8988T (cell line): ENCODE measurements at regions not wholly inside any gene's neighbourhood (a gene's known extent, or its start where the extent isn't known, plus 50 kb on each side); places are given as distances from the start of the nearest gene placed in this dataset.

Experiments
- DNase-seq: peaks from one replicate; pipeline ENCODE4 v3.0.0; 2011

DNA sequence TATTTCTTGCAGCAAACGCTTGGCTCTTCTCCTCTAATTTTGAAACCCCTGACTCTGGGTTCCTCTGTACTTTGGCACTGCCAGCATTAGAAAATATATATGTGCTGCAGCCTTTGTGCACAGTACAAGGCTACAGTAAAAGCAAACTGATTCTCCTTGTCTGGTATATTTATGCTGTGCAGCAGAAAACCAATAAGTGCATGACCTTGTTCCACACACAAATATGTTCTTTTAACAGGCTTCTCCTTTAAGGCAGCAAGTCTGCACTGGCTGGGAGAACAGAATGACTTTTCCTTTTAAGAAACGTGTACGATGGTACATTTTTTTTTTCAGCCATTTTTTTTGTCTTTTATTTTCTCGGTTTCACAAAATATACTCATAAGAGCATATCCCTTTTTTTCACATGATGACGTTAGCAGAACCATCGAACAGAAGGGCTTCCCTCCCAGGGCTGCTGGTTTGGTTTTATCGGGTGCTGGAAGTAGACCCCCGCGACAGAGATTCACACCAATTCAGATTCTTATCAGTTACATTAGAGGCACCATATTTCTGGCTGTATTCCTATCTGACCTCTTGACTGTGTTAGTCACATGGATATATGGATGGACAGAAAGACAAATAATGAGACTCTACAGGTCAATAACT, 129.9 kb upstream of the ARID1B start:
- DNase-seq = no peak

DNA sequence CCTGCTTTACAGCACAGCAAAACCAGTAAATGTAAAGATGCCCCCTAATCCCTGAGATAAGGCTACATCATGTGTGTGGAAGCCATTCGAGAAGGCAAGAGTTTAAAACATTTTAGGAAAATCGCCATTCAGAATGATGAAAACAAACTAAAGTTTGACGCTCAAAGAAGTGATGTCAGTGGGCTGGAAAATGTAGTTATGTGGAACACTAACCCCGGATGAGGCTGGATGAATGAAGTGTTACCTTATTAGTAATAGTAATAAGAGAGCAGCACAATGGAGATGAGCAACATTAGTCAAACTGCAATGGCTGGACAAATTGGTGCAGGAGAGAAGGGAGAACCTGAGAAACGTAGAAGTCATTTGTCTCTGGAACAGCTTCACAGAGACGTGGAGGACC, 130.7 kb upstream of the ARID1B start:
- DNase-seq = no peak

DNA sequence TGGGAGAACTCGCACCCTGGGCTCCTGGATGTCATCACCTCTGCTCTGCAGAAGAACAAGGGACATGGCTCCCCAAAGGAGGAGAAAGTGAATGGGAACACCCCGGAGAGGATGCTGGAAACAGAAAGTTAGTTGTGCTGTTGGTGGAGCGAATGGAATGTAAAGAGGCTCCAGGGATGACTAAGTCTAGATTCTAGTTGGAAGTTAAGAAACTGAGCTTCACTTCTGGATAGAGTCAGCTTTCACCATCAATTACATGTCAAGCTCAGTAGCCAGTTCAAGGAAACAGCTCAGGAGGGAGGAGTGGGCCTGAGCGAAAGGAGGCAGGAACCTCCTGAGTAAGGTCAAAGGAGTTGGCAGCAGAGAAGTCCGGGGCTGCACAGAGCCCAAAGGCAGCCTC, 132.1 kb upstream of the ARID1B start:
- DNase-seq = no peak

DNA sequence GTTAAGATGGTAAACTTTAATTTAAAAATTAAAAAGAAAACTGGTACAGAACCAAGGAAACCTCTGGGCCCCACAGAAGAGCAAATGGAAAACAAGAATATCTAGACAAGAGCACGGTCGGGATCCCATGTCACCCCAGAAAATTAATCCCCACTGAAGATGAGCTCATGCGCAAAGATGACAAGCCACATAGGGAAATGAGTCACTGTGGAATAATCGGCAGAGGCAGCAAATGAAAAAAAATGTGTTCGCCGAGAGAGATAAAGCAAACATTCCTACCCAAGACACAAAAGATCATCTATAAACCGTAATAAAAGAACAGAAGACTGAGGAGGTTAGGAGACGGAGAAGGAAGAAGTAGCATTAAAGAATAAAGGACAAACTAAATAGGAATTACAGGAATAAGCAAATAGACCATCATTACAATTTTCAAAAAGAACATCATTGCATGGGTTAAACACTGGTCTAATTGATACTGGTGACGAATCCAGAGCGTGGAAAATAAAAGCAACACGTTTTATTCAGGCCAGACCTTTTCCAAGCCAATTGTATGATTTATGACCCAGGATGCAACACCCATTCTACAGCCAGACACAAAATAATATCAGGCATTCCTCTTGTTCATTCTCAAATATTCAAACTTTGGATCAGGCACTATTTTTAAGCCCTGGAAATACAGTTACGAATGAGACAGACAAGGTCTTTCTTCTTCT, 138.0 kb upstream of the ARID1B start:
- no peak for DNase-seq

DNA sequence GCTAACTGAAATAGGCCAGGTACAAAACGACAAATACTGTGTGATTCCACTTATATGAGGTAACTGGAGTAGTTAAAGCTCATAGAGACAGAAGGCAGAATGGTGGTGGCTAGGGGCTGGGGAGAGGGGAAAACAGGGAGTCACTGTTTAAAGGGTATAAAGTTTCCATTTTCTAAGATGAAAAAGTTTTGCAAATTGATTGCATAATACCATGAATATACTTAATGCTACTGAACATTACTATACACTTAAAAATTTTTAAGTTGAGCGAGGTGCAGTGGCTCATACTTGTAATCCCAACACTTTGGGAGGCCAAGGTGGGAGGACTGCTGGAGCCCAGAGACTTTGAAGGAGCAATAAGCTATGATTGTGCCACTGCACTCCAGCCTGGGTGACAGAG, 138.6 kb upstream of the ARID1B start:
- DNase-seq = no peak

DNA sequence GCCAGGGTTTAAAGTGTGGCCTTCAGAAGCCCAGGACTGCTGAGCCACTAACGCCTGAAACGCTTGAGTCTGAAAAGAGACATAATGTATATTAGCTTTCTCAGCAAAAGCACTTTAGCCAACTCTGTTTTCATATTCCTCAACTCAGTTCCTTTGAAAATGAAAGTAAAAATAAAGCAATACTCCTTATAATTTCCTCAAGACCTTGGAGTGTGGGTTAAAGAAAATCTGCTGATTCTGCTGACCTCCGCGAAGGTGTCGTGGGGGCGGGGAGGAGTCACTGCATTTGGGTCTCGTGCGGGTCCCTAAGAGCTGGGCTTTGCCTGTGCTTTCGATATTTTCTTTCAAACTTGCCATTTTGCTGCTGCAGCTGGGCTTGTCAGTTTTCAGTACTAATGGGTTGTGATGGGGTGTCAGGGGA, 142.2 kb upstream of the ARID1B start:
- DNase-seq = no peak

DNA sequence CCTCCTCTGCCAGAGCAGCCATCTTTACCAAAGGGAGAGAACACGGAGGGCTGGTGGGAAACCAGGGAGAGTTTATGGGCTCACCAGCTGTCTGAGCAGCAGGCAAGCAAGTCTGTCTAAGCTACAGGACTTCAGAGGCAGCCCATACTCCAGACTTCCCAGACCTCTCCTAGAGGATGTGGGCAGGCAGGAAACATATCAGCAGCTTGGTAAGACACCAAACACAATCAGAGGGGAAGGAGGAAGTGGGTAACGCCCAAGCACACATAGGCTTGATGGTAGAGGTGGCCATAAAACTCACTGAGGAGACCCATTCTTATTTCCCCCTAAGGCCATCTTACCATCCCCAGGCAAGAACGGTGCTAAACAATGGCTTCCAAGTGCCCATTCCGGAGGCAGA, 143.1 kb upstream of the ARID1B start:
- no peak for DNase-seq

DNA sequence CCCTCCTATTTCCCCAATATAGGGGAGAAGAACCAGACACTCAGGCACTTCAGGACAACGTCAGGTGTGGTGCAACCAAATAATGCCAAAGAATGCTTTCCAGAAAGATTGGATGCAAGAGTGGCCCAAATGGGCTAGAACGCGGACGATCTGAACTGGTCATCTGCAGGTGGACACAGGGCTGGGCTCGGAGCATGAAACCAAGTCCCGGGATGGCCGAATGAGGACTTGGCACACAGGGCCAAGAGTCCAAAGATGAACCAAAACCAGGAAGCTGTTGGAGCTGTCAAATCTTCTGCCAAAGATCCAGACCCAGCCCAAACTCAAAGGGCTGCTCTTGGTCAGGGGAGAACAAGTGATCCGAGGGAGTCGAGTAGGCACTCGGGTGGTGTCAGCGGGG, 143.9 kb upstream of the ARID1B start:
- no peak for DNase-seq

DNA sequence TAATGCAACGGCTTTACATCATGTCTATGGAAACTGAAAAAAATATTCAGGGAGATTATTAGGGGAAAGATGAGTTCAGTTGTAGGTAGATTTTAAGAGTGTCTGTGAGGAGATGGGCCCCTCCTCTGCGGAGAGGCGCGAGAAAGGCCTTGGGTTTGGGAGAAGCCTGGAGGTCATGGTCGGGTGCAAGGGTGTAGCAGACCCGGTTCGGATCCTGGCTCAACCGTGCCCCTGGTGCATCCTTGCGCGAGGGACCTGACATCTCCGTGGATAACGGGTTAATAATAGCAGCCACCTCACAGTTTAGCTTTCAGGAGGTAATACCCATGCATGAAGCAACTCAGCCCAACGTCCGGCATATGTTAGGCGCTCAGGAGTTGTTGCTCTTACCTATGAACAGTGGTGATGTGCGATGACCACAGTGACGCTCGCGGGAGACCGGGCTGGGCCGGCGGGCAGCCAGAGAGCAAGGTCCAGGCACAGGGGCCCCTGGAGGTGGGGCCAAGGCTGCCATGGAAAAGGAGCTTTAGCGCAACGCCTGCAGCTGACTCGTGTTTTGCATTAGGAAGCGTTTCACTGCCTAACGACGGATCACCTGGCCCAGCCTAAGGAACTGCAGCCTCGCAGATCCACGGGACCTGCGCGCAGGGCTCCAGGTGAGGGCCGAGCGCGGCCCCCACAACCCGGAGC, 146.4 kb upstream of the ARID1B start:
- no peak for DNase-seq

DNA sequence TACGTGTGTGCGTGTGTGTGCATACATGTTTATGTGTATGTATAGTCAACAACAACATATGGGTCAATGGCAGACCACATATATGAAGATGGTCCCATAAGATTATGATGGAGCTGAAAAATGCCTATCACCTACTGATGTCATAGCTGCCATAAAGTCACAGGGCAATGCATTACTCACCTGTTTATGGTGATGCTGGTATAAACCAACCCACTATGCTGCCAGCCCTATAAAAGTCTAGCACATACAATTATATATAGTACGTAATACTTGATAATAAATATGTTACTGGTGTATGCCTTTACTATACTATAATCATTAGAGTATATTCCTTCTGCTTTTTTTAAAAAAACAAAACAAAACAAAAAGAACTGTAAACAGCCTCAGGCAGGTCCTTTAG, 148.4 kb upstream of the ARID1B start:
- DNase-seq = no peak

DNA sequence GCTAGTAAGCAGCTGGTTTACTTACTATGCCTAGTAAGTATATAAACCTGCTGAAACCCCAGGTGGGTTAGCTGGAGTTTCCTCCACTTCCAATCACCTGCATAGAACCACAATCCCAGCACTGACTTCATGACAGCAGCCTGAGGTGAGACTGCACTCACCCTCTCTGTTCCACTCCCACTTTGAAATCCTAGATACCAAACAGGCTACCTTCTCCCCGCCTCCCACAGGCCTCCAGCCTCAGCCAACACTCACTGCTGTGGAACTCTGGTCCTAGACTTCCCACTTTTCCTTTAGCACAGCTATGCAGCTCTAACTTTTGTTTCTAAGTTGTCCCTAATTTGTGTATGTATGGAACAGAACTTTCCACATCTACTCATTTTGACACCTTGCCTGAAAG, 149.7 kb upstream of the ARID1B start:
- no peak for DNase-seq

DNA sequence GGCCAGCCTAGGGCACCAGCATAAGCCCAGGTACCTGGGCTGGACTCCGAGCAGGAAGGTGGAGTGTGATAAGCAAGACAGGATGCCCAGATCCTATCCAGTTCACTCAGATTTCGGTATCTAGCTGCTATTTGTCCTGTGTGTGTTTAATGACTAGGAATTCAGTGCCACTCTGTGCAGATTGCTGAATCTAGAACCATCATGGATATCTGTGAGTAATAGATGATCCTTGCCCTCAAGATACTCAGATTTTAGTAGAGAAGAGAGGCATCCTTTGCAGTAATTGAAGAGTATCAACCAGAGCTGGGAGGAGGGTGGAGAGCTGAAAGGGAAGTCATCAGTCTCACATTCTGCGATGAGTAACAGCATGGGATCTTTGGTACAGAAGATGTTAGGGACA, 155.0 kb upstream of the ARID1B start:
- no peak for DNase-seq

DNA sequence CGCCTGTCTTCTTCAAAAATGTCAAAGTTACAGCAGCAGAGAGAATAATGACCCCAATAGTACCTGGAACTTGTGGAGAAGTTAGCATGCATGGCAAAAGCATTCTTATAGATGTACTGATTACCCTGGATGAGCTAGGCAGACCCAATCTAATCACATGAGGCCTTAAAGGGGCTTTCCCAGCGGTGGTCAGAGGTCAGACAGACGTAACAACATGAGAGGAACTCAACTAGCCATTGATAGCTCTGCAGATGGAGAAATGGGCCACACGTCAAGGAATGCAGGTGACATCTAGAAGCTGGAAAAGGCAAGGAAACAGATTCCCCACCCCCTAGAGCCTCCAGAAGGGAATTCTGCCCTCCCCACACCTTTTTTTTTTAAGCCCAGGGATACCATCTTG, 156.8 kb upstream of the ARID1B start:
- no peak for DNase-seq

DNA sequence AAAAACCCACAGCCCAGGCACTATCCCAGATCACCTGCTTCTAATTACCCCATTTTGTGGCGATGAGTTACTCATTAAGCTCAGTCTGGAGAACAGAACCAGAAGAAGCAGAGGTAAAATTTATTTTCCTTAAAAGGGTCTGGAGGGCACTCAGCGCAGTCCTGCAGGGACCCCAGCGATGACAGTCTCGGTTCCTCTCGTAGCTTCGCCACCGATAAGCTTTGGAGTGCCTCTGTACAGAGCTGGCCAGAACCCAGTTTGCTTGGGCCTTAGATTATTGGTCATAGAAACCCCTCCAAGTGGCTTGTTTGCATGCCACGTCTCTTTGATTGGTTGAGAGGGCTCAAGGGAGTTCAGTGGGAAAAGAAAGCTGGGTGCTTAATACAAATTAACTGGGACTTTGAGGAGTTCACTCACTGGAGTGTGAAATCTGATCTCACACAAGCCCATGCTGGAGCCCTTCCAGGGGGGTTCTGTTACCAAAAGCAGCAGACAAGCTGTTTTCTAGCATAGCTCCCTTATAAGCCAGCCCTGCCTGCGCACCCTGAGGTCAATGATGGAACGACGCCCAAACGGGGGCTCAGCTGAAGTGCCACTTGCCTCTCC, 158.5 kb upstream of the ARID1B start:
- no peak for DNase-seq

DNA sequence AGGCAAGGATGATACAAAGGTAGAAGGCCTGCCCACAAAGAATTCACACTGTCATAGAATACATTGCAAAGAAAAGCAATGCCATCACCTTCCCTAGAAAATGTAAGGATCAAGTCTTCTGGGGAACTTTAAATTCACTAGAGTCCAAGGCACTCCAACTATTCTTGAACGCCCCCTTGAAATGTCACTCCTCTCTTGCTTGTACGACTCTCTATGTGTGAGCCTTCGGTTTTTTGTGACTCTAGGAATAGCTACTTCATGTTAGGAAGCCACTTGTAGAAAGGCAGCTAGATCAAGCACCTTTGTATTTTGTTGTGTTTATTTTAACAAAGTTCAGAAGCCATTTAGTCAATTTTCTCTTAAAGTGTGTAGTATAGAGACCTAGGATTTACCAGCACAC, 159.2 kb upstream of the ARID1B start:
- DNase-seq = no peak

DNA sequence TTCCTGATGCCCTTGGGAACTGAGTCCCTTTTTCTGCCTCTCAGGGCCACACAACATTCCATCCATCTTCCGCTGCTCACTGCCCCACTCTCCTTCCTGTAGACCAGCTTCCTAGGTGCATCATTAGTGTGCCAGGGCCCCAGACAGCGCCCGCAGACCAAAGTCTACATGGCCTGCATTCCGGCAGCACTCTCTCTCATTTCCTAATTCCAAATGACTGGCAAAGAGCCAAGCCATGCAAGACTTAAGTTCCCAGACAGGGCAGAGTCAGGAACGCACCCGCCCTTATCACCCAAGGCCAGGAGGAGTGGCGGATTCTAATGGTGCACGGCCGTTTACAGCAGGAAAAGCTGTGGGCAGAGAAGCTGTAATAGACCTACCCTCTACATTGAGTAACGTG, 159.8 kb upstream of the ARID1B start:
- DNase-seq = no peak

DNA sequence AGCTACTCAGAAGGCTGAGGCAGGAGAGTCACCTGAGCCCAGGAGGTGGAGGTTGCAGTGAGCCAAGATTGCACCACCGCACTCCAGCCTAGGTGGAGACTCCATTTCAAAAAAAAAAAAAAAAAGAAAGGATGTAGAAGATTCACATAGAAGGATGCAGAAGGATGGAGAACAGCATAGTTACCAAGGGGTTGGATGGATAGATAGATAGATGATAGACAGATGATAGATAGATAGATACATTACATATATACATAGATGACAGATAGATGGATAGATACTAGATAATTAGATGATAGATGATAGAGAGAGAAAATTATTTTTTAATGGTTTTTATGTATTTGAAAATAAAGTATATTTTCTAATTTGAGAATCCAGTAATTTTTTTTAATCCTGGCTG, 160.7 kb upstream of the ARID1B start:
- no peak for DNase-seq

DNA sequence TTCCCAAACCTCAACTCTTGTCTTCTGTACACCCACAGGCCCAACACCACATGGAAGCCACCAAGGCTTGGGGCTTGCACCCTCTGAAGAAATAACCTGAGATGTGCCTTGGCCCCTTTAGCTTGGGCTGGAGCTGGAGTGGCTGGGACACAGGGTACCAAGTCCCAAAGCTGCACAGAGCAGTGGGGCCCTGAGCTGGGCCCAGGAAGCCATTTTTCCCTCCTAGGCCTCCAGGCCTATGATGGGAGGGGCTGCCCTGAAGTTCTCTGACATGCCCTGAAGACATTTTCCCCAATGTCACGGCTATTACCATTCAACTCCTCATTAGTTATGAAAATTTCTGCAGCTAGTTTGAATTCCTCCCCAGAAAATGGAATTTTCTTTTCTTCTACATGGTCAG, 163.2 kb upstream of the ARID1B start:
- DNase-seq = no peak

DNA sequence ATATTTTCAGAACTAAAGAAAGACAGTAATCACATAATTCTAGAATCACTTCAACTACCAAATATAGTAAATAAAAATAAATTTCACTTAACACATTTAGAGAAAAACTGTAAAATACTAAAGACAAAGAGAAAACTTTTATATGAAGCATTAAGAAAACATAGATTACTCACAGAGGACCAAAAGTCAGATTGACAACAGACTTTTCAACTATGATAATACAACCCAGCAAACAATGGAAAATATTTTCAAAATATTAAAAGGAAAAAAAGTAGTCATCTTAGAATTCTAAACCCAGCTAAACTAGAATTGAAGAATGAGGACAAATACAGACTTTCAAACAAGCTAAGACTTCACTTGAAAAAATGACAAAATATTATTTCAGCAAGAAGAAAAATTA, 164.8 kb upstream of the ARID1B start:
- no peak for DNase-seq

DNA sequence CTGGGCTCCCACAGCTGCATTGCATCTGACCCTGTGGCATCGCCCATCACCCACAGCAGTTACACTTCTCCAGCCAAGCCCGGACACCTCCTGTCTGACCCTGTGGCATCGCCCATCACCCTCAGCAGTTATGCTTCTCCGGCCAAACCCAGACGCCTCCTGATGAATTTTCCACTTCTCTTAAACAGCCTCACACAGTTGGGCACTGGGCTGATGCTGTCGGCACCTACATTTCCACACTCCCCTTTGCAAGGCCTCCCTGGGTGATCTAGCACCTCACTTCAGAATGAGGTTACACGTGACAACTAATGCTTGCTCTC, 175.2 kb upstream of the ARID1B start:
- DNase-seq = no peak

DNA sequence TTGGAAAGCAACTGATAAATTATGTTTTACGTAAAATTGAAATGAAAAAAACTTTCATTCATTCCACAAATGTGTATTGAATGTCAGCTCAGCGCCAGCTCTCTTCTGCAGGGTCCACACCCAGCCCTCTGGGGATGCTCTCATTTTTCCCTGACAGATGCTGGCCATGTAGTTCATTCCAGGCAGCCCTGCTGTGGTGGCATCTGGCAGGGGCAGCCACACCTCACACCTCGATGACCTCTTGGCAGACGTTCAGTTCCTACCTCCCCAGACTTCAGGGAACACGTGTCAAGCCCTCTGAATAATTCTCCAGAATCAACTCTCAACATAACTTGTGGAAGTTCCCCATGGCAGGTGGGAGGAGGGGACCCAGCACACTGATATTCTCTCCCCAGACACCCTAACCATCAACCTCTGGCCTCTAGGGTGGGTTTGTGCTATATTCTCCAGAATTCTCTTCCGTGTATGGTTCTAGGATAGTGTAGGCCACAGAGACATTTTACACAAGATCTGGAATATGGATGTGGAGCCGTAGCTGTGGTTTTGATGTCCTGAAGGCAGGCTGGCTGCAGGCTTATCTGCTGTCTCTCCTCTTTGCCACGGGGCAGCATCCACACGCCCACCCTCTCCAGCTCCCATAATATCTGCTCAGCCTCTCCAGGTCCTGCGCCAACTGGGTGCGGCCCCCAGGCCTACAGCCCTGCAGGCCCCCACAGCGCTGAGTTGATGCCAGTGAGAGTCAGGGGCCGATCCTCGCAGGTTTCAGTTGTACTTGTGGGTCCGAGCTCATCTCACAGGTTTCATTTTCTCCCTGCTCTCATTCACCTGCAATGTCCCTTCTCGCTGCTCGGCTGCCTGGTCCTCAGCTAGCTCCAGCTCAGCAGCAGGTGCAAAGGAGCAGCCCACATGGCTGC, 175.8 kb upstream of the ARID1B start:
- no peak for DNase-seq

DNA sequence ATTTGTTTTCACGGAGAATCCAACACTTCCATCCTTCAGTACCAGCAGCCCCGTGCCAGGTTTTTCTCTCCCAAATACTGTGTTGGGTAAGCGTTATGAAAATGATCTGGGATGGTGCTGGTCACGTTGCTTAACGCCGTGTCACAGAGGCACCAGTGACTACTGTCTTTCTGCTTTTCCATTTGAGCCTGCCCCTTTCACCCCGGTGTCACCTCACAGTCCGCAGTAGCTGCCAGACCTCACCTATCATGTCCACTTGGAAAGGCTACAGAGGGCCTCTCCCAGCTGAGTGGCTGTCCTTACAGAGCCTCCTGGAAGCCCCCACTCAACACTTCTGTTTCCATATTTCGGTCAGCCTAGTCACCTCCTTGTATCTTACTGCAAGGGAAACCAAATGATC, 176.5 kb upstream of the ARID1B start:
- no peak for DNase-seq

DNA sequence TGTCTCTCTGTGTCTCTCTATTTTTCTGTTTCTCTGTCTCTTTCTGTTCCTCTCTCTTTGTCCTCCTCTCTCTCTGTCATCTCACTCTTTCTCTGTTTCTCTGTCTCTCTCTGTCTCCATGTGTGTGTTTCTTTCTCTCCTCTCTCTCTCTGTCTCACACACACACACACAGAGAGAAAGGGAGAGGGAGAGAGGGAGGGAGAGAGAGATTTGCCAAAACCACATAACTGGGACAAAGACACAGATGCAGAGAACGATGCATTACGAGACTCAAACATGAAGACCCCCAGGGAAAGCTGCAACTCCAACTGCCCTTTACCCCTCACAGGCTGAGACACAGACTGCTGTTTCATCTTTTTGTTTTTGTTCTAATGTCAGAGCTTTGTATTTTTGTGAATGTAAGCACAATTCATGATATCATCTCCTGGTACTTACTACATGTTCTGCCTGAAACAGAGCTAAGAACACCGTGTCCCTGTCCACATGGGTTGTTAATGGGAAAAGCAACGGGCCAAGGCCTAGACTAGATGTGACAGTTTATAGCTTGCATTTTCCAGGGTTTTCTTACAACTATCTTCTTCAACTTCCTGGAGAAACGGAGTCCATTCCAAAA, 177.1 kb upstream of the ARID1B start:
- no peak for DNase-seq
